Ishikawa (cell line): ENCODE measurements at regions not wholly inside any gene's neighbourhood (a gene's known extent, or its start where the extent isn't known, plus 50 kb on each side); places are given as distances from the start of the nearest gene placed in this dataset.

Source experiments
- CEBPB ChIP-seq: IDR thresholded peaks from 2 replicates; pipeline ENCODE4 v1.6.1; 2012
- FOXM1 ChIP-seq: IDR thresholded peaks from 2 replicates; pipeline ENCODE4 v1.6.1; 2012; ENCODE audit warnings: low read depth, borderline replicate concordance
- RAD21 ChIP-seq: IDR thresholded peaks from 2 replicates; pipeline ENCODE4 v1.6.1; 2012; ENCODE audit warnings: low read depth
- TEAD4 ChIP-seq: IDR thresholded peaks from 2 replicates; pipeline ENCODE4 v1.6.1; 2012
- YY1 ChIP-seq: IDR thresholded peaks from 2 replicates; pipeline ENCODE4 v1.6.1; 2012; ENCODE audit warnings: low read depth
- TF ChIP-seq, protein P1 (sequence below): IDR thresholded peaks from 2 replicates; pipeline ENCODE4 v1.6.1; 2012; ENCODE audit warnings: low read depth, mild to moderate bottlenecking
- TF ChIP-seq, protein P2 (sequence below): IDR thresholded peaks from 2 replicates; pipeline ENCODE4 v1.6.1; 2012
- TF ChIP-seq, protein P3 (sequence below): IDR thresholded peaks from 2 replicates; pipeline ENCODE4 v1.6.1; 2012

DNA sequence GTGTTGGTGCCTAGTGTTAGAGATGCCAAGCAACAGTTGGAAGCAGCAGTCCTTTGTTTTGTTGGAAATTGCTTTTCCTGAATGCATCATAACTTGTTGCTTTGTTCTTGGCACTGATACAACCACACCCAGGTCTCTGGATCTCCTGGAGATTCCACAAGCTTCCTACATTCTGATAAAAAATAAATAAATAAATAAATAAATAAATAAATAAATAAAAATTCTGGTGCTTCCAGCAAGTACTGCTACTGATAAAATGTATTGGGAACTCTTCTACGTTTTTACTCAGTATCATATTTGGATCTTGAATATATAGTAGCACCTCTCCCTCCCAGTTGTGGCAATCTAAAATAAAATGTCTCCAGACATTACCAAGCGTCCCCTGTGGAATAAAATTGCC is 62.7 kb upstream of the GRID2 start:
- TF ChIP-seq, protein P1, sequence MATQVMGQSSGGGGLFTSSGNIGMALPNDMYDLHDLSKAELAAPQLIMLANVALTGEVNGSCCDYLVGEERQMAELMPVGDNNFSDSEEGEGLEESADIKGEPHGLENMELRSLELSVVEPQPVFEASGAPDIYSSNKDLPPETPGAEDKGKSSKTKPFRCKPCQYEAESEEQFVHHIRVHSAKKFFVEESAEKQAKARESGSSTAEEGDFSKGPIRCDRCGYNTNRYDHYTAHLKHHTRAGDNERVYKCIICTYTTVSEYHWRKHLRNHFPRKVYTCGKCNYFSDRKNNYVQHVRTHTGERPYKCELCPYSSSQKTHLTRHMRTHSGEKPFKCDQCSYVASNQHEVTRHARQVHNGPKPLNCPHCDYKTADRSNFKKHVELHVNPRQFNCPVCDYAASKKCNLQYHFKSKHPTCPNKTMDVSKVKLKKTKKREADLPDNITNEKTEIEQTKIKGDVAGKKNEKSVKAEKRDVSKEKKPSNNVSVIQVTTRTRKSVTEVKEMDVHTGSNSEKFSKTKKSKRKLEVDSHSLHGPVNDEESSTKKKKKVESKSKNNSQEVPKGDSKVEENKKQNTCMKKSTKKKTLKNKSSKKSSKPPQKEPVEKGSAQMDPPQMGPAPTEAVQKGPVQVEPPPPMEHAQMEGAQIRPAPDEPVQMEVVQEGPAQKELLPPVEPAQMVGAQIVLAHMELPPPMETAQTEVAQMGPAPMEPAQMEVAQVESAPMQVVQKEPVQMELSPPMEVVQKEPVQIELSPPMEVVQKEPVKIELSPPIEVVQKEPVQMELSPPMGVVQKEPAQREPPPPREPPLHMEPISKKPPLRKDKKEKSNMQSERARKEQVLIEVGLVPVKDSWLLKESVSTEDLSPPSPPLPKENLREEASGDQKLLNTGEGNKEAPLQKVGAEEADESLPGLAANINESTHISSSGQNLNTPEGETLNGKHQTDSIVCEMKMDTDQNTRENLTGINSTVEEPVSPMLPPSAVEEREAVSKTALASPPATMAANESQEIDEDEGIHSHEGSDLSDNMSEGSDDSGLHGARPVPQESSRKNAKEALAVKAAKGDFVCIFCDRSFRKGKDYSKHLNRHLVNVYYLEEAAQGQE, result no peak
- no peak for TF ChIP-seq FOXM1
- TF ChIP-seq, protein P2, sequence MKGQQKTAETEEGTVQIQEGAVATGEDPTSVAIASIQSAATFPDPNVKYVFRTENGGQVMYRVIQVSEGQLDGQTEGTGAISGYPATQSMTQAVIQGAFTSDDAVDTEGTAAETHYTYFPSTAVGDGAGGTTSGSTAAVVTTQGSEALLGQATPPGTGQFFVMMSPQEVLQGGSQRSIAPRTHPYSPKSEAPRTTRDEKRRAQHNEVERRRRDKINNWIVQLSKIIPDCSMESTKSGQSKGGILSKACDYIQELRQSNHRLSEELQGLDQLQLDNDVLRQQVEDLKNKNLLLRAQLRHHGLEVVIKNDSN, result no peak
- TF ChIP-seq CEBPB, result no peak
- no peak for TF ChIP-seq YY1
- TF ChIP-seq, protein P3, sequence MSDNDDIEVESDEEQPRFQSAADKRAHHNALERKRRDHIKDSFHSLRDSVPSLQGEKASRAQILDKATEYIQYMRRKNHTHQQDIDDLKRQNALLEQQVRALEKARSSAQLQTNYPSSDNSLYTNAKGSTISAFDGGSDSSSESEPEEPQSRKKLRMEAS, result no peak
- TF ChIP-seq TEAD4, result no peak
- TF ChIP-seq RAD21, result no peak
